VCaP (cell line): ENCODE measurements at regions not wholly inside any gene's neighbourhood (a gene's known extent, or its start where the extent isn't known, plus 50 kb on each side); places are given as distances from the start of the nearest gene placed in this dataset.
"Not testable (repeated sequence)": the region's sequence is repeated elsewhere in the genome, so short reads cannot be mapped to it uniquely, and the experiment has no call there.

Source experiments
- H3K27ac ChIP-seq: fragments of 450-650 bp; 2 replicates; pipeline ENCODE4 v1.5.1; 2017
- TF ChIP-seq, protein P1 (sequence below): fragments of 450-650 bp; conservative IDR thresholded peaks from 2 replicates; pipeline ENCODE4 v1.5.1; 2017; ENCODE audit warnings: mild to moderate bottlenecking, moderate library complexity

DNA sequence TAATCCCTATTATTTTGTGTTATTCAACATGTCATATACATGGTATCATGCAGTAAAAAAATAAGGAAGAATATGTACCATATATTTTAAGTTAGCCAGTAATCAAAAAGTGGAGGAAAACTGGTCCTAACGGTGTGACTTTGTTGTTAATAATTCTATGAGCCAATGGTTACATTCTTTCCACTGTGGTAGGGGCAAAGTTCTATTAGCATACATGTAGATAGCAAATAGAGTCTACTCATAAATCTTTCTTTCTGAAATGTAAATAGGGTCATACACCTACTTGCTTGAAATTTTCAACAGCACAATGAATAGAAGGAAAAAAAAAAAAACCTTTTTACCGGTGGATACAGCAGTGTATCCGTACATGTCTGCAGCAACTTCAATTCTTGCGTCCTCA is 364.8 kb downstream of the RAB38 start:
- no peak overlapping the region for H3K27ac ChIP-seq
- TF ChIP-seq, protein P1, sequence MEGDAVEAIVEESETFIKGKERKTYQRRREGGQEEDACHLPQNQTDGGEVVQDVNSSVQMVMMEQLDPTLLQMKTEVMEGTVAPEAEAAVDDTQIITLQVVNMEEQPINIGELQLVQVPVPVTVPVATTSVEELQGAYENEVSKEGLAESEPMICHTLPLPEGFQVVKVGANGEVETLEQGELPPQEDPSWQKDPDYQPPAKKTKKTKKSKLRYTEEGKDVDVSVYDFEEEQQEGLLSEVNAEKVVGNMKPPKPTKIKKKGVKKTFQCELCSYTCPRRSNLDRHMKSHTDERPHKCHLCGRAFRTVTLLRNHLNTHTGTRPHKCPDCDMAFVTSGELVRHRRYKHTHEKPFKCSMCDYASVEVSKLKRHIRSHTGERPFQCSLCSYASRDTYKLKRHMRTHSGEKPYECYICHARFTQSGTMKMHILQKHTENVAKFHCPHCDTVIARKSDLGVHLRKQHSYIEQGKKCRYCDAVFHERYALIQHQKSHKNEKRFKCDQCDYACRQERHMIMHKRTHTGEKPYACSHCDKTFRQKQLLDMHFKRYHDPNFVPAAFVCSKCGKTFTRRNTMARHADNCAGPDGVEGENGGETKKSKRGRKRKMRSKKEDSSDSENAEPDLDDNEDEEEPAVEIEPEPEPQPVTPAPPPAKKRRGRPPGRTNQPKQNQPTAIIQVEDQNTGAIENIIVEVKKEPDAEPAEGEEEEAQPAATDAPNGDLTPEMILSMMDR: no peak

DNA sequence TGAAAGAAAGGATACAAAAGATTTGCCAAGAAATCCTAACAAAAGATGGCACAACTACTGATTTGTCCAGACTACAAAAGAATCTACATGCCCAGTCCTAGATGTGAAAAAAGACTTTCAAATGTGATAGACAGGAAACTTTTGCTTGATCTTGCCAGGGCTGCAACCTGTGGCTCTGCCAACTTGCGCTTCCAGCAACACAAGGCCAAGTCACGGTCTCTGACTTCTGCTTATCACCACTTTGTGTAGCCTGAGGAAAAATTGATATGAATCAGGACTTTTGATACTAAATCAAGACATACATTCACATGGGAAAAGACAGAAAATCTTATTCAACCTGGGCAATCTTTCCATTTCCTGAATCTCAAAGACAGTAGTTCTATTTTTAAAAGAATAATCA is 366.0 kb downstream of the RAB38 start:
- TF ChIP-seq, protein P1: no peak

DNA sequence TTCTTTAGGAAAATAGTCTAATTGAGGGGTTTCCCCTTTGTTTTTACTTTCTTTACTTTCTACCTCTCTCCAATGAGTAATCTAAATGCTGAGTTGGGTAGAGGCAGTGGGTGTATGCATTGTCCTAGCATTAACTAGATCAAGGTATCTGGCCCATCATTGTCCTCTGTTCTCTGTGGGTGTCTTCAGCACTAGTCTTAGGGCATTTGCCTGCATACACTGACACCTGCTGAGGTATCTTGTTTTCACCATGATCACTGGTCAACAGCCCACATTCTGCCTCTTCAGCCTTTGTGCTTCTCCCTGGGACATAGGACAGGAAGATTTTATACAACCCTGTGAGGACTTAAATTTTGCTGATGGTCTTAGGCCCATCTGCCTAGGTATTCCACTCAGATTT is 371.1 kb downstream of the RAB38 start:
- TF ChIP-seq, protein P1: no peak
- H3K27ac ChIP-seq: no peak overlapping the region

More for the DNA sequence above, 366.0 kb downstream of the RAB38 start:
- no peak overlapping the region for H3K27ac ChIP-seq

DNA sequence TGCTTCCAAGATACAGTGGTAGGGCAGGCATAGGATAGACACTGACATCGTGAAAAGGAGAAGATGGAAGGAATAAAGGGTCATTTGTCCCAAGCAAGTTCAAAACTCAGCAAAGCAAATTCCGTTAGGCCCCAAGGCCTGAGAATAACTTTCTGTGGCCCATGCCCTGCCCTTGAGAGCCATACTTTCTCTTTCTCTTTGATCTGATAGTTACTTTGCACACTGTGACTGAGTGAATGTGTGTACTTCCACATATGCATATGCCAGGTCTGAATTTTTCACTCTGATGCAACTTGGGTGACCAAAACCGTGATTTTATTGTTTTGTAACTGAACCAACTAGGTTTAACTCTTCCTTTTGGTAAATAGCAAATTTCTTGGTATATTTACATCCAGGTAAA is 371.5 kb downstream of the RAB38 start:
- TF ChIP-seq, protein P1: no peak
- H3K27ac ChIP-seq: no peak overlapping the region

DNA sequence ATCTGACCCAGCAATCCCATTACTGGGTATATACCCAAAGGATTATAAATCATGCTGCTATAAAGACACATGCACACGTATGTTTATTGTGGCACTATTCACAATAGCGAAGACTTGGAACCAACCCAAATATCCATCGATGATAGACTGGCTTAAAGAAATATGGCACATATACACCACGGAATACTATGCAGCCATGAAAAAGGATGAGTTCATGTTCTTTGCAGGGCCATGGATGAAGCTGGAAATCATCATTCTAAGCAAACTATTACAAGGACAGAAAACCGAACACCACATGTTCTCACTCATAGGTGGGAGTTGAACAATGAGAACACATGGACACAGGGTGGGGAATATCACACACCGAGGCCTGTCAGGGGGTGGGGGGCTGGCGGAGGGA is 390.4 kb downstream of the RAB38 start:
- not testable (repeated sequence) for H3K27ac ChIP-seq

DNA sequence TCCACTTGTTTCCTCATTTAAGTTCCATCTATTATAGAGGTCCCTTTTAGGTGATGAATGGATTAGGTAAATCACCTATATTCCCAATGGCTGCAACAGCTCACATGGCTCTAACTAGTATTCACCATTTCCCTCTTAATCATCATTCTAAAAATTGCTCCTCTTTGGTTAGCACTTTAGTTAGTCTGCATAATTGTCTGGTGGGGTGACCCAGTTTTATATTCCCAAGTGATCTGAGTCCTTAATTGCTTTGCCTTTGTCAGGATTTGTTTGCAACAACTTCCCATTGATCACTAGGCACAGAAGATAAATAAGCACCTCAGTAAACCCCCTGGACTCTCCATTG is 395.2 kb downstream of the RAB38 start:
- H3K27ac ChIP-seq: no peak overlapping the region
- TF ChIP-seq, protein P1: no peak

DNA sequence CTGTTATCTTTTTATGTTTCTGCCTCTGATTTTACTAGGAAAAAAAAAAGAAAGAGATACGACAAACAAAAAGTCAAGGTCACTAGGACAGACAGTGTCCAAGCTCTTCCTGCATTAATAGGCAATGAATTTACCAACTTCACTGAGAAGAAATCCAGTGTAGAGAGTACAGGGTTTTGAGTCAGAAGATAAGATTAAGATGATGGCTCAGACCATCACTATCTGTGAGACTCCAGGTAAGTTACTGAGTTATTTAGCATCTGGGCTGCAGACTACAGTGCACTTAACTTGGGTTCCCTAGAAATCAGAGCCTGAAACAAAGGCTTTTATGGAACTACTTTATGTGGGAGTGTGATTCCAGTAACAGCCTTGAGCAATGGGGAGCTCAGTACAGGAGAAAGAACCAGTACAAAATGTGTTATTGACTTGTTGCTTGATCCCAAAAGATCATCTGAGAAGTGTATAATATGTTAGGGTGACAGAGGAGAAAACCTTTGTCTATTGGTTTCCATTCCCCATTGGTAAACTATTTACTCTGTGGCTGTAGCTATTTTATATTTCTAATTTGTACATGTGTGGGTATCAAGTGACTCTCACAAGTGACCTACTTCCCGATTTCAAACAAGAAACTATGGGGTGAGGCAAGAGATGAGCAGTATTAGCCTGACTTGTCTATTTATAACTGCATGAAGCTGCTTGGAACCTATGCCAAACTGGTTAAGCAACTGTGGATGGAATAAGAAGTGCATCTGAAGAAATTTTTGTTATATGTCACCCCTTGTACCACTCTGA is 395.8 kb downstream of the RAB38 start:
- TF ChIP-seq, protein P1: no peak
- H3K27ac ChIP-seq: no peak overlapping the region

DNA sequence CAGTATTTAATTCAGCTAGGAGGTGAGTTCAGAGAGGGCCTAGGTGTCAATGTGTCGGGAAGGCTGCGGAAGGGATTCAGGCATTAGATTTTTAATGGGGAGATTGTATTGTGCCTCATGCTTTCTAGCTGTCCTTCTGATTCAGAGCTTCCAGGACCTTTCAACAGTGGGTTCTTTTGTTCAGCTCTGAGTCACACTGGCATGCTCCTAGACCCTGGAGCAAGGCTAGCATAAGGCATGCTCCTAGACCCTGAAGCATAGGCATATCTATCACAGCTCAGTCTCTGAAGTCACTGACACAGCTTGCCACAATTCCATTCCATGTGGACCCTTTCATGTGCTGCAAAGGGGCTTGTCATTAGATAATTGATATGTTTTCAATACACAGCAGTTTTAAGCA is 396.9 kb downstream of the RAB38 start:
- TF ChIP-seq, protein P1: no peak
- H3K27ac ChIP-seq: no peak overlapping the region
